Suppressor macrophage (primary cell): ENCODE measurements at regions not wholly inside any gene's neighbourhood (a gene's known extent, or its start where the extent isn't known, plus 50 kb on each side); places are given as distances from the start of the nearest gene placed in this dataset.
"Not testable (repeated sequence)": the region's sequence is repeated elsewhere in the genome, so short reads cannot be mapped to it uniquely, and the experiment has no call there.

Experiments used
- DNase-seq, 4 experiments: peaks; one replicate each; pipeline ENCODE4 v3.0.0-alpha.2; 2020 to 2022

- peak in 1 of 4 experiments; percentile 13 for DNase-seq
Measured at GRCh38 chr11:45382133-45382878, 96.2 kb upstream of the SYT13 start.

GRCh38 chr11:45379162-45379863 is 93.2 kb upstream of the SYT13 start:
- no peak for DNase-seq

DNA sequence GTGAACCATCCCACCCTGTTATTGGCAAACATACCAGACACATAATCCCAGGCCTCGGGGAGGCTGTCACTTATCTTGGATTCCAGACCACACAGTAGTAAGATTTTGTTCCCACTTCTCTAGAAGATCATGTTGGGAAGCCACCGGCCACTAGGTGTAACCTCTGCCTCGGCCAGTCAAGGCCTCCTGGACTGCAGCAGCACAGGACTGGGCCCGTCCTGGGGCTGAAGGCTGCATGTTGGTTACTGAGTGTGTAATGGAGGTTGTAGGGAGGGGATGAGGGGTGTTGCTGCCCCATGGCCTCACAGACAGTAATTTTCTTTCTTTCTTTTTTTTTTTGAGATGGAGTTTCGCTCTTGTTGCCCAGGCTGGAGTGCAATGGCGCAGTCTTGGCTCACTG is 92.4 kb upstream of the SYT13 start:
- DNase-seq, result no peak

GRCh38 chr11:45374653-45375059 is 88.5 kb upstream of the SYT13 start:
- no peak for DNase-seq

GRCh38 chr11:45374130-45374529 is 88.0 kb upstream of the SYT13 start:
- DNase-seq, result no peak

DNA sequence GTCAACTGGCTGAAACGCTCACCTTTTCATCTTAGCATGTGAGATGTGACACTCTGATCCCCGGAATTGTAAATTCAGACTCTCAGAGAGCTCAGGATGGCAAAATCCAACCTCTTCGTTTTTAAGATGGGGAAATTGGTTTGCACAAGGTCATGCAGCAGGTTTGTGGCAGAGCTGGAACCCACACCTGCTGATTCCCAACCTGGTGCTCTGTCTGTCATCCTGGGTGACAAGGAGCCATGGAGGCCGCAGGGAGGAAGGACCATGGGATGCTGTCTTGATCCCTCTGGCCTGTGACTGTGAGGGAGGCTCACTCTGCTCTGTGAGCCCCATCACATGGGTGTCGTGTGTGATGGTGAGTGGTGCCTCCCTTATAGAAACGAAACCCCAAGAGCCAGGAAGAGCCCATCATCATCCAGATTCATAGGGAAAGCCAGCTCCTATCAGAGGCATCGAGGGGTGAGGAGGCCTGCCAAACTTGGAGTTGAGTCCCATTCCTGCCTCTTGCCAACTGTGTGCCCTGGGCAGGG is 87.4 kb upstream of the SYT13 start:
- no peak for DNase-seq

GRCh38 chr11:45372414-45372813 is 86.3 kb upstream of the SYT13 start:
- not testable (repeated sequence) for DNase-seq

GRCh38 chr11:45371251-45372115 is 85.3 kb upstream of the SYT13 start:
- peak; percentile 65 to 84 (median 76) for DNase-seq

DNA sequence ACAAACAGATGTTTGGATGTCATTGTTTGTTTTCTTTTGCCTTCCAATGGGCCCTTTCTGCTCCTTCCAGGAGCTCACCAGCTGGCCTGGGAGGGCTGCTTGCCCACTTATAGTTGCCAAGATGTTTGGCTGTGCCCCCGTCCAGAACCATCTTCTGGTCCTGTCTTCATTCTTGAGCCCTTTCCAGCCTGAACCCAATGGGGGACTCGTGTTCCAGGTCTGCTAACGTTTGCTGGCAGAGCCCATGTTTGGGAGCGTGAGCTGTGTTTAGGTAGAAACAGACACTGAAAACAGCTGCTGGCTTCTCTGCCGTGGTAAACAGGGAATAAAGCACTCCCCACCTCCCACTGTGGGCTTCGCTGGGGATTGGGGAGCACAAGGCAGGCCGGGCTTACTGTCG is 83.2 kb upstream of the SYT13 start:
- no peak for DNase-seq

- no peak for DNase-seq
Measured at GRCh38 chr11:45368697-45369096, 82.6 kb upstream of the SYT13 start.

DNA sequence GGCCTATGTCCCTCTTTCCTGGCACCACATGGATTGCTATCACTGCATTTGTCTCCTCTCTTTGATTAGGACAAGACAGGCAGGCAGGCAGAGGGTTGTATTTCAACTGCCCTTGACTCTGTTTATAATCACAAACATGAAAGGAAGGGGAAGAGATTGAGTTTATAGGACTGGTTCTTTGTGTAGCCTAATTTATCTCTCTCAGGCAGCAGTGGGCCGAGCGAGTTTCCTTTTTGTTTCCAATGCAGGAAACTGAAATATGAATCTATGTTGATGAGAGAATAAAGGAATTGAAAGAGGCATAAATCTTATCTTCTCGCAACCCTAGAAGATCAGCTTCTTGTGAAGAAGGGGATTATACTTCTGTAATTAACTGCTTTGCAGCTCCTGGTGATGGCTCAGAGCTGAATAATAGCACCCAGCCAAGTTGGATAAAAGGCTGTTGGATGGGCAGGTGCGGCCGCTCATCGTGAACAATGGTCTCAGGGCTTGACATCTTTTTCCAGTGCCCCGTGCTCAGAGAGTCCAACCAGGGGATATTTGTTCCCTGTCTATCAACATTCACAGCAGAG is 80.6 kb upstream of the SYT13 start:
- DNase-seq, result no peak

DNA sequence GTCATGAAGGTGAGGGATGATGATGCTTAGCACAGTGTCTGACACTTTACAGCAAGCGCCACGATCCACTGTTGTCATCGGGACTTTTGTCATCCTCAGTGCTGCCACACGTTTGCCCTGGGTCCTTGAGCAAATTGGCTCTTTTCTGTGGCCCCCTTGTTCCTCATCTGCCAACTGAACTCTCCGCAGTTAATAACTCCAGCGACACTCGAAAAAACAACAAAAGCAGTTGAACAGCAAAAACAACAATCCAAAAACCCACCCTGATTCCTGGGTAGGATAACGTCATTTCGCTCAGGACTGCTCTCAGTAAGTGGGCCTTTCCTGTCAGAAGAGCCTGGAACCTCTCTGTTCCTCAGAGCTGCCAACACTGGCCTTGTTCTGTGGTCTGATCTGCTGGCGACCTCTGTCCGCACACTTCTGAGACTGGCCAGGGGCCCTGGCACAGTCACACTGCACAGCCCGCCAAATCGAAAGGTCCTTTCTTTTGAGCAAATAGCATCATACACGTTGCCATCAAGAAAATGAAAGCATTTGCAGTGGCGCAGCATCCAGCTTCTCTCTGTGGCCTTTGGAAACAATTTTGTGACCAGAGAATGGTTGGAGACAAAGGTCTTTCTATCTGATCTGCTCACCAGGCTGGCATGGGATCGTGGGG is 79.9 kb upstream of the SYT13 start:
- DNase-seq, result no peak

GRCh38 chr11:45362636-45363035 is 76.5 kb upstream of the SYT13 start:
- DNase-seq, result no peak

- DNase-seq, result no peak
Measured at GRCh38 chr11:45361551-45361950, 75.4 kb upstream of the SYT13 start.

GRCh38 chr11:45355706-45356041 is 69.5 kb upstream of the SYT13 start:
- DNase-seq, result no peak

- peak; percentile 82 to 89 (median 86) for DNase-seq
Measured at GRCh38 chr11:45354976-45355705, 69.0 kb upstream of the SYT13 start.

DNA sequence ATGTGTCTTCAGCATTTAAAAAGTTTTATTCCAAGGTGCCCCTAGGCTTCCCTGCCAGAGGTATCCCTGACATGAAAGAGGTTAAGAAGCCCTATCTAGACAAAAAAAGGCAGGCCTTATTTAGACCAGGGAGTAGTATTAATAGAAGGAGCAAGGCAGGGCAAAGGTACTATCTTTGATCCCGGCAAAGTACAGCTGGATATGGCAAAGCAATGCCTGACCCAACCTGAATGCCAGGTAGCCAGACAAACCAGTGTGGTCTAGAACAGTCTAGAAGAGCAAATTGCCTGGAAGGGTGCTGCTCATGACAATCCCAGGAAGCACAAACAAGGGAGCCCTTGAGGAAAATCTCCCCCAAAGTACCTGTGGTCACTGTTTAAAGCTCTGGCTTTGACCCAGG is 62.6 kb upstream of the SYT13 start:
- DNase-seq, result no peak

DNA sequence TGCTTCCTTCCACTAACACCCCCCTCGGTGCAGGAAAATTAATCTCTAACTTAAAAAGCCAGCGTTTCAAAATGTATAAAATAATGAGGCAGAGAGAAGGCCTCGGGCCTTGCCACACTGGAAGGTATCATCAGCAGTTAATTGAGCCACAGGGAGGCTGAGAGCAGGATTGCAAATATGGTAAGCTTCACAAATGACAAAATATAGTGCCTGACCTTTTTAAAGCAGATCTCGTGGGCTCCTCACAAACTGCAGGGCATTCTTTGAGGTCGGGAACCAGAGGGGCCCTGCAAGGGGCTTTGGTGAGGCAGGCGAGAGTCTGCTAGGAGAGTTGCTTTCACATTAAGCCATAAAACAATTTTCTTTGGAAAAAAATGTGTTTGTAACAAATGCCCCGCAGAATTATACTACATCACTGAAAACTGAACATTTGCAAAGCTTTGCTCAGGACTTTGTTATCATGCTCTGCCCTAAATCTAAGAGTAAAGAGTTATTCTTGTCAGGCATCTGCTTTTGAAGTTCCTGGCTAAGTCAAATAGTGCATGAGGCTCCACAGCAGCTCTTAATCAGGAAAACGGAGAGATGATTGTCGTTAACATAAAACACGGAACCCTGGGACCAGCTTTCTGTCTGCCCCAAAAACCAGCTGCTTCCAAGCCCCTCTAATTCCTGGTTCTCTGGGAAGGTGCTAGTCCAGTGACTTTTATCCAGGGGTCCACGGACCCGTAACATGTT is 61.4 kb upstream of the SYT13 start:
- DNase-seq, result no peak

- DNase-seq, result peak in 1 of 4 experiments; percentile 7
Measured at GRCh38 chr11:45345491-45345890, 59.4 kb upstream of the SYT13 start.

DNA sequence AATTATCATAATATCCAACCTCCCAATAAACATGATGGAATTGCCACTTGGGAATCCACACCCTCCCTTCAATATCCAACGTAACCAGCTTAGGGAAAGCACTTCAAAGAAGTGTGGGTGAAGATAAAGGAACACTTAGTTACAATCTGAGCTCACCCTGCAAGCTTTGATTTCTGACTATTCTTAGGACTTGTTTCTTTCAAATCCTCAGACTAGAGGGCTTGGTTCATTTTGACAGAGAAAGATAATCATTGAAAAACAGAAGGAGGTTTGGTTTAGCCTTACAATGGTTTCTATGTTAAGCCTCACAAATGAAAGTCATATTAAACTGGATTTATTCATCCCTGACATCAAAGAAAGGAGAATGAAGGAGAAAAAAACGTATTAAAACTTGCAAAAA is 57.9 kb upstream of the SYT13 start:
- DNase-seq, result no peak

- no peak for DNase-seq
Measured at GRCh38 chr11:45343444-45343843, 57.3 kb upstream of the SYT13 start.
